ENCODE measurements at regions not wholly inside any gene's neighbourhood (a gene's known extent, or its start where the extent isn't known, plus 50 kb on each side); places are given as distances from the start of the nearest gene placed in this dataset.
"Not testable (repeated sequence)": the region's sequence is repeated elsewhere in the genome, so short reads cannot be mapped to it uniquely, and the experiment has no call there.

- no peak for TF ChIP-seq CTCF (IDR thresholded peaks at IDR 0.05)
- H3K9me3 ChIP-seq = no peaks in the 10 kb centered on the region
- H3K27ac ChIP-seq = no peak overlapping the region
- H3K4me1 ChIP-seq (ENCODE audit: insufficient read depth) = no peaks in the 10 kb centered on the region
- no peaks in the 10 kb centered on the region for H3K27me3 ChIP-seq
- WGBS, 3 donors = 64 to 67% (median 66%) methylated on average over 4 of the region's 4 CpGs
- no peak for DNase-seq
- no peaks in the 10 kb centered on the region for H3K36me3 ChIP-seq
- intact Hi-C loops (cut with DNase I) = no loop called here
- no peak overlapping the region for H3K4me3 ChIP-seq
Observed at GRCh38 chr9:24071091-24071490, 245.1 kb upstream of the ELAVL2 start.

GRCh38 chr9:24067107-24067506 is 241.1 kb upstream of the ELAVL2 start:
- DNase-seq; H3K36me3 ChIP-seq; H3K27ac ChIP-seq; H3K9me3 ChIP-seq; H3K4me3 ChIP-seq; H3K27me3 ChIP-seq; H3K4me1 ChIP-seq (ENCODE audit: insufficient read depth); intact Hi-C loops (cut with DNase I): not testable (repeated sequence)
- 50 to 74% (median 71%) methylated on average over 4 to 5 of the region's 5 CpGs for WGBS, 3 donors

DNA sequence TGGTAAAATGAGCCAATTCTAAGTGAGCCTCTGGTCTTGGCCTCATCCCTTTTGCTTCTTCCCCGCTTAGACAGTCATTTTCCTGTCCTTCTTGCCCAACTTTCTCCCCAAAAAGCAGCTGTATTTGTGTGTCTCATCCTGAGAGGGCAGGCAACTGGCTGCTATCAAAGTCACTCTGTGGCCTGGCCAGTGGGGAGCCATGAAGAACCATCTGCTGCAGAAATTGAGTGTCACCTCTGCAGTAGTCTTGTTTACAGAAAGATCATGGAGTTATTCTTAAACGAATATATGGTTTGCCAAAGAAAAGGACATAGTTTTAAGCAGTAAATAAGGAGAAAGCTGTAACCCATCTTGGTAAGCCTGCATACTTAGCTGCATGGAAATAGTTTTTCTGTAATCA is 233.6 kb upstream of the ELAVL2 start:
- intact Hi-C loops (cut with DNase I) = no loop called here
- Histone ChIP-seq H3K36me3 (no peaks in the 10 kb centered on the region), H3K9me3 (no peaks in the 10 kb centered on the region), H3K27ac (no peak overlapping the region), H3K4me3 (no peak overlapping the region), H3K4me1 (ENCODE audit: insufficient read depth) (no peaks in the 10 kb centered on the region), H3K27me3 (no peaks in the 10 kb centered on the region)
- TF ChIP-seq CTCF (IDR thresholded peaks at IDR 0.05) = no peak
- no peak for DNase-seq
- WGBS, 3 donors = 49 to 60% (median 56%) methylated on average over 2 of the region's 2 CpGs

DNA sequence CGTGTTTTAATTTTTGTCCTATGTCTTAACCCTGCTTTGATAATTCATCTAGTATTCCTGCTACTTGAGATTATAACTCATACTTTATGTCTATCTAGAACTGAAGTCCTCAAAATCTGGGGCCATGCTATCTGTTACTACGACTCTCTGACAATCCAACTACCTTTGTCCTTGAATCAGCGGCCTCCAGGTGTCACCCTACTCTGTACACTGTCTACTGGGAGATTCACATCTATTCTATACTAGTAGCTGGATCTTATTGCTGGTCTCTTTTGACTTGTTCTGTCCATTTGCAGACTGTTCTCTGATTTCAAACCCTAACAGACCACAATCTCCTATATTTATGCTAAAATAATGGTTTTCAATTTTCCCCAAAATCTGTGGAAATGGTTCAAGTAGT is 225.5 kb upstream of the ELAVL2 start:
- WGBS, 3 donors = 64 to 80% (median 64%) methylated on average over 3 of the region's 3 CpGs

DNA sequence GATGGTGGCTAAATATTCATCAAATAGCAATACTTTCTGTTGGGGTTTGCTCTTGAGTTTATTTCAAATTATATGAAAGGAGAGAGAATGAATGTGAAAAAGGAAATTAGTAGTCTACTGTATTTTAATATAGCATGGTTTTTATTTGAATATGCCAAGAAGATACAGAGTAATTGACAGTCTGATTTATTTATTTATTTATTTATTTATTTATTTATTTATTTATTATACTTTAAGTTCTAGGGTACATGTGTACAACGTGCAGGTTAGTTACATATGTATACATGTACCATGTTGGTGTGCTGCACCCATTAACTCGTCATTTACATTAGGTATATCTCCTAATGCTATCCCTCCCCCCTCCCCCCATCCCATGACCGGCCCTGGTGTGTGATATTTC is 224.2 kb upstream of the ELAVL2 start:
- intact Hi-C loops (cut with DNase I); H3K4me1 ChIP-seq (ENCODE audit: insufficient read depth); H3K27ac ChIP-seq; H3K36me3 ChIP-seq; DNase-seq; H3K4me3 ChIP-seq; H3K27me3 ChIP-seq; H3K9me3 ChIP-seq: not testable (repeated sequence)
- 80 to 90% (median 81%) methylated on average over 3 of the region's 3 CpGs for WGBS, 3 donors

More for the DNA sequence above, 225.5 kb upstream of the ELAVL2 start:
- Histone ChIP-seq H3K4me1 (ENCODE audit: insufficient read depth) (no peaks in the 10 kb centered on the region), H3K9me3 (no peaks in the 10 kb centered on the region), H3K27ac (no peak overlapping the region), H3K4me3 (no peak overlapping the region), H3K36me3 (no peaks in the 10 kb centered on the region), H3K27me3 (no peaks in the 10 kb centered on the region)
- TF ChIP-seq POLR2A (IDR thresholded peaks at IDR 0.05) (no peak), EP300 (IDR thresholded peaks at IDR 0.05) (no peak), CTCF (IDR thresholded peaks at IDR 0.05) (no peak)
- DNase-seq = no peak
- intact Hi-C loops (cut with DNase I) = no loop called here

GRCh38 chr9:24045150-24045549 is 219.1 kb upstream of the ELAVL2 start:
- intact Hi-C loops (cut with DNase I) = no loop called here
- DNase-seq = no peak
- 73 to 83% (median 75%) methylated on average over 3 of the region's 3 CpGs for WGBS, 3 donors
- H3K27me3 ChIP-seq = no peaks in the 10 kb centered on the region
- H3K9me3 ChIP-seq = no peaks in the 10 kb centered on the region
- no peaks in the 10 kb centered on the region for H3K36me3 ChIP-seq
- TF ChIP-seq POLR2A (IDR thresholded peaks at IDR 0.05) (no peak), CTCF (IDR thresholded peaks at IDR 0.05) (no peak), EP300 (IDR thresholded peaks at IDR 0.05) (no peak)
- H3K4me3 ChIP-seq = no peak overlapping the region
- no peaks in the 10 kb centered on the region for H3K4me1 ChIP-seq (ENCODE audit: insufficient read depth)
- no peak overlapping the region for H3K27ac ChIP-seq

Data from ovary (tissue), 7 donors.